PC-3 (cell line): ENCODE measurements at regions not wholly inside any gene's neighbourhood (a gene's known extent, or its start where the extent isn't known, plus 50 kb on each side); places are given as distances from the start of the nearest gene placed in this dataset.

Source experiments
- EZH2 ChIP-seq: fragments of 300-600 bp; sonication (generic); IDR thresholded peaks from one replicate; pipeline ENCODE4 v1.6.1; 2017; ENCODE audit warnings: antibody characterized with exemption, mild to moderate bottlenecking, low read length; ENCODE audit not compliant: unreplicated experiment
- EZH2phosphoT487 ChIP-seq: fragments of 300-600 bp; sonication (generic); IDR thresholded peaks from 2 replicates; pipeline ENCODE4 v1.6.1; 2018; ENCODE audit warnings: mild to moderate bottlenecking, antibody characterized with exemption, low read length, borderline replicate concordance
- TF ChIP-seq, protein P1 (sequence below): fragments of 300-600 bp; sonication (generic); conservative IDR thresholded peaks from 2 replicates; pipeline ENCODE4 v1.5.1; 2017; ENCODE audit warnings: antibody characterized with exemption, low read depth, mild to moderate bottlenecking, low read length

GRCh38 chr2:67323209-67323991 is 73.7 kb upstream of the ETAA1 start:
- TF ChIP-seq, protein P1, sequence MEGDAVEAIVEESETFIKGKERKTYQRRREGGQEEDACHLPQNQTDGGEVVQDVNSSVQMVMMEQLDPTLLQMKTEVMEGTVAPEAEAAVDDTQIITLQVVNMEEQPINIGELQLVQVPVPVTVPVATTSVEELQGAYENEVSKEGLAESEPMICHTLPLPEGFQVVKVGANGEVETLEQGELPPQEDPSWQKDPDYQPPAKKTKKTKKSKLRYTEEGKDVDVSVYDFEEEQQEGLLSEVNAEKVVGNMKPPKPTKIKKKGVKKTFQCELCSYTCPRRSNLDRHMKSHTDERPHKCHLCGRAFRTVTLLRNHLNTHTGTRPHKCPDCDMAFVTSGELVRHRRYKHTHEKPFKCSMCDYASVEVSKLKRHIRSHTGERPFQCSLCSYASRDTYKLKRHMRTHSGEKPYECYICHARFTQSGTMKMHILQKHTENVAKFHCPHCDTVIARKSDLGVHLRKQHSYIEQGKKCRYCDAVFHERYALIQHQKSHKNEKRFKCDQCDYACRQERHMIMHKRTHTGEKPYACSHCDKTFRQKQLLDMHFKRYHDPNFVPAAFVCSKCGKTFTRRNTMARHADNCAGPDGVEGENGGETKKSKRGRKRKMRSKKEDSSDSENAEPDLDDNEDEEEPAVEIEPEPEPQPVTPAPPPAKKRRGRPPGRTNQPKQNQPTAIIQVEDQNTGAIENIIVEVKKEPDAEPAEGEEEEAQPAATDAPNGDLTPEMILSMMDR, result no peak
- TF ChIP-seq EZH2 (no peak), EZH2phosphoT487 (no peak)
